HL-60 (cell line): ENCODE measurements at regions not wholly inside any gene's neighbourhood (a gene's known extent, or its start where the extent isn't known, plus 50 kb on each side); places are given as distances from the start of the nearest gene placed in this dataset.

ENCODE experiments used
- CTCF ChIP-seq: IDR thresholded peaks from one replicate; pipeline ENCODE4 v1.5.1; 2011; ENCODE audit warnings: low read length, control low read depth, inconsistent platforms; ENCODE audit not compliant: insufficient read depth
- POLR2AphosphoS5 ChIP-seq: IDR thresholded peaks from 2 replicates; pipeline ENCODE4 v1.6.1; 2012; ENCODE audit warnings: low read depth
- REST ChIP-seq: IDR thresholded peaks from 2 replicates; pipeline ENCODE4 v1.6.1; 2012; ENCODE audit warnings: low read depth; ENCODE audit not compliant: insufficient replicate concordance

GRCh38 chr2:23293731-23294130 lies 91.2 kb upstream of the KLHL29 start:
- TF ChIP-seq CTCF, result no peak
- no peak for TF ChIP-seq POLR2AphosphoS5
- TF ChIP-seq REST, result no peak
